H9 (cell line): ENCODE measurements at regions not wholly inside any gene's neighbourhood (a gene's known extent, or its start where the extent isn't known, plus 50 kb on each side); places are given as distances from the start of the nearest gene placed in this dataset.

Experiments used
- DNase-seq: peaks from one replicate; pipeline ENCODE4 v3.0.0-alpha.2; 2017
- H2AFZ ChIP-seq: one replicate; pipeline ENCODE4 v1.6.1; 2013; ENCODE audit warnings: mild to moderate bottlenecking, low read length, control low read depth, moderate library complexity
- H2AK5ac ChIP-seq: 2 replicates; pipeline ENCODE4 v1.6.1; 2013; ENCODE audit warnings: low read length, control low read depth, mixed read lengths; ENCODE audit not compliant: insufficient read length
- H2BK120ac ChIP-seq: one replicate; pipeline ENCODE4 v1.6.1; 2013; ENCODE audit warnings: low read depth, mild to moderate bottlenecking, low read length, control low read depth, inconsistent platforms; ENCODE audit not compliant: poor library complexity, severe bottlenecking
- H2BK12ac ChIP-seq: 2 replicates; pipeline ENCODE4 v1.6.1; 2013; ENCODE audit warnings: low read length, control low read depth, mixed read lengths, low read depth; ENCODE audit not compliant: insufficient read length
- H2BK15ac ChIP-seq: 2 replicates; pipeline ENCODE4 v1.6.1; 2013; ENCODE audit warnings: low read depth, low read length, control low read depth
- H2BK20ac ChIP-seq: one replicate; pipeline ENCODE4 v1.6.1; 2013; ENCODE audit warnings: low read depth, mild to moderate bottlenecking, low read length, control low read depth, inconsistent platforms; ENCODE audit not compliant: poor library complexity, severe bottlenecking
- H2BK5ac ChIP-seq: 2 replicates; pipeline ENCODE4 v1.6.1; 2013; ENCODE audit warnings: low read length, control low read depth, mixed read lengths; ENCODE audit not compliant: insufficient read length
- H3K14ac ChIP-seq: 2 replicates; pipeline ENCODE4 v1.6.1; 2013; ENCODE audit warnings: low read length, control low read depth; ENCODE audit not compliant: insufficient read depth
- H3K18ac ChIP-seq: 2 replicates; pipeline ENCODE4 v1.6.1; 2013; ENCODE audit warnings: low read depth, mild to moderate bottlenecking, mixed read lengths, low read length, control low read depth; ENCODE audit not compliant: insufficient read length
- H3K23ac ChIP-seq: 2 replicates; pipeline ENCODE4 v1.6.1; 2013; ENCODE audit warnings: low read length, control low read depth, mixed read lengths, low read depth; ENCODE audit not compliant: insufficient read length
- H3K23me2 ChIP-seq: 2 replicates; pipeline ENCODE4 v1.6.1; 2013; ENCODE audit warnings: low read depth, mild to moderate bottlenecking, mixed read lengths, low read length, control low read depth; ENCODE audit not compliant: insufficient read length, poor library complexity, severe bottlenecking
- H3K27ac ChIP-seq: 2 replicates; pipeline ENCODE4 v1.5.1; 2013; ENCODE audit warnings: low read length, control low read depth, mixed read lengths, low read depth; ENCODE audit not compliant: insufficient read length
- H3K27me3 ChIP-seq: 2 replicates; pipeline ENCODE4 v1.6.1; 2013; ENCODE audit warnings: low read length, control low read depth, inconsistent platforms; ENCODE audit not compliant: insufficient read depth
- H3K4ac ChIP-seq: 2 replicates; pipeline ENCODE4 v1.6.1; 2013; ENCODE audit warnings: low read depth, mild to moderate bottlenecking, control low read depth, inconsistent platforms, low read length, moderate library complexity
- H3K4me1 ChIP-seq: 2 replicates; pipeline ENCODE4 v1.6.1; 2013; ENCODE audit warnings: low read length, control low read depth, inconsistent platforms; ENCODE audit not compliant: insufficient read depth
- H3K4me2 ChIP-seq: 2 replicates; pipeline ENCODE4 v1.6.1; 2013; ENCODE audit warnings: low read length, control low read depth, mixed read lengths; ENCODE audit not compliant: insufficient read length, insufficient read depth
- H3K56ac ChIP-seq: 2 replicates; pipeline ENCODE4 v1.6.1; 2013; ENCODE audit warnings: low read depth, mild to moderate bottlenecking, mixed read lengths, low read length, control low read depth; ENCODE audit not compliant: insufficient read length
- H3K79me1 ChIP-seq: 2 replicates; pipeline ENCODE4 v1.6.1; 2013; ENCODE audit warnings: low read depth, mild to moderate bottlenecking, moderate library complexity, low read length, control low read depth, inconsistent platforms; ENCODE audit not compliant: insufficient read depth, poor library complexity, severe bottlenecking
- H3K79me2 ChIP-seq: 2 replicates; pipeline ENCODE4 v1.6.1; 2013; ENCODE audit warnings: low read length, control low read depth, inconsistent platforms; ENCODE audit not compliant: insufficient read depth
- H3K9ac ChIP-seq: 2 replicates; pipeline ENCODE4 v1.6.1; 2013; ENCODE audit warnings: low read length, control low read depth, mixed read lengths; ENCODE audit not compliant: insufficient read length; ENCODE audit errors: extremely low read depth
- H3K9me3 ChIP-seq: one replicate; pipeline ENCODE4 v1.6.1; 2013; ENCODE audit warnings: low read depth, low read length, inconsistent platforms; ENCODE audit not compliant: control insufficient read depth
- H3T11ph ChIP-seq: one replicate; pipeline ENCODE4 v1.6.1; 2013; ENCODE audit warnings: mild to moderate bottlenecking, low read length, control low read depth, inconsistent platforms
- H4K20me1 ChIP-seq: one replicate; pipeline ENCODE4 v1.6.1; 2013; ENCODE audit not compliant: control insufficient read depth, insufficient read length, insufficient read depth
- H4K5ac ChIP-seq: 2 replicates; pipeline ENCODE4 v1.6.1; 2013; ENCODE audit warnings: low read depth, mild to moderate bottlenecking, mixed read lengths, low read length, control low read depth; ENCODE audit not compliant: insufficient read length
- H4K8ac ChIP-seq: replicated peaks from 2 replicates; pipeline ENCODE4 v1.6.1; 2013; ENCODE audit warnings: low read length, control low read depth, mixed read lengths, low read depth; ENCODE audit not compliant: insufficient read length
- H4K91ac ChIP-seq: 2 replicates; pipeline ENCODE4 v1.6.1; 2013; ENCODE audit warnings: low read depth, mild to moderate bottlenecking, moderate library complexity, mixed read lengths, low read length, control low read depth; ENCODE audit not compliant: insufficient read length
- H3K27ac Mint-ChIP-seq, 3 experiments: 2 replicates in 2 of 3; 3 replicates in 1 of 3; pipeline ENCODE4 v1.8.0; 2020 to 2021; ENCODE audit warnings: mixed read lengths in 3 of 3, mild to moderate bottlenecking in 1 of 3, moderate library complexity in 1 of 3
- H3K27me3 Mint-ChIP-seq: 2 replicates; pipeline ENCODE4 v1.8.0; 2021; ENCODE audit warnings: low read depth, mild to moderate bottlenecking, moderate library complexity, mixed read lengths
- H3K36me3 Mint-ChIP-seq, 3 experiments: 2 replicates in 2 of 3; 3 replicates in 1 of 3; pipeline ENCODE4 v1.8.0; 2020 to 2021; ENCODE audit warnings: low read depth in 3 of 3, mixed read lengths in 3 of 3; ENCODE audit not compliant: insufficient read depth in 1 of 3
- H3K4me1 Mint-ChIP-seq, 2 experiments: 2 replicates each; pipeline ENCODE4 v1.8.0; 2020; ENCODE audit warnings: mixed read lengths in 2 of 2
- H3K4me3 Mint-ChIP-seq, 2 experiments: 2 replicates in 1 of 2; 3 replicates in 1 of 2; pipeline ENCODE4 v1.8.0; 2020 to 2021; ENCODE audit warnings: mild to moderate bottlenecking in 2 of 2, mixed read lengths in 2 of 2, moderate library complexity in 1 of 2
- H3K9me3 Mint-ChIP-seq, 2 experiments: 2 replicates in 1 of 2; 3 replicates in 1 of 2; pipeline ENCODE4 v1.8.0; 2020; ENCODE audit warnings: mild to moderate bottlenecking in 2 of 2, mixed read lengths in 2 of 2, moderate library complexity in 1 of 2
- TF ChIP-seq, protein P1 (sequence below): fragments of 200-600 bp; sonication (generic); conservative IDR thresholded peaks from 3 replicates; pipeline ENCODE4 v1.8.0; 2021; ENCODE audit warnings: antibody characterized with exemption, mild to moderate bottlenecking

DNA sequence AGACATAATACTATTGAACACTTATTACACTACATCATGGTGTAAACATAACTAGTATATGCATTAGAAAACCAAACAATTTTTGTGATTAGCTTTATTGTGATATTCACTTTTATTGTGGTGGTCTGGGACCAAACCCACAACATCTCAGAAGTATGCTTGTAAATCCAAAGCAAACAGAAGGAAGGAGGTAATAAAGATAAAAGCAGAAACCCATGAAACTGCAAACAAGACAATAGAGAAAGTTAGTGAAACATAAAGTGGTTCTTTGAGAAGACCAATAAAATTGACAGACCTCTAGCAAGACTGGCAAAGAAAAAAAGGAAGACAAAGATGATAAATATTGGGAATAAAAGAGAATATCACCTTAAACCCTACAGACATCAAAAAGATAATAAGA, 268.3 kb downstream of the RPAP3 start:
- Histone ChIP-seq H3K27me3 (no peaks in the 10 kb centered on the region), H3K23me2 (no peaks in the 10 kb centered on the region), H3K18ac (no peak overlapping the region), H3K79me2 (no peaks in the 10 kb centered on the region), H2BK15ac (no peak overlapping the region), H3T11ph (no peak overlapping the region), H4K8ac (no peak overlapping the region), H3K4me1 (no peaks in the 10 kb centered on the region), H3K4ac (no peak overlapping the region), H3K79me1 (no peaks in the 10 kb centered on the region), H2AFZ (no peak overlapping the region), H3K14ac (no peak overlapping the region), H3K4me2 (no peak overlapping the region), H4K5ac (no peak overlapping the region), H3K56ac (no peak overlapping the region), H4K91ac (no peak overlapping the region), H3K9me3 (no peaks in the 10 kb centered on the region), H2AK5ac (no peak overlapping the region), H2BK120ac (no peak overlapping the region), H2BK12ac (no peak overlapping the region), H4K20me1 (no peaks in the 10 kb centered on the region), H3K23ac (no peak overlapping the region), H3K9ac (no peak overlapping the region), H2BK5ac (no peak overlapping the region), H2BK20ac (no peak overlapping the region), H3K27ac (no peak overlapping the region)
- no peak overlapping the region for H3K27ac Mint-ChIP-seq
- H3K27me3 Mint-ChIP-seq = peaks cover under 1% of the 10 kb centered on the region; the same call in 1 of the 2 replicates
- TF ChIP-seq, protein P1, sequence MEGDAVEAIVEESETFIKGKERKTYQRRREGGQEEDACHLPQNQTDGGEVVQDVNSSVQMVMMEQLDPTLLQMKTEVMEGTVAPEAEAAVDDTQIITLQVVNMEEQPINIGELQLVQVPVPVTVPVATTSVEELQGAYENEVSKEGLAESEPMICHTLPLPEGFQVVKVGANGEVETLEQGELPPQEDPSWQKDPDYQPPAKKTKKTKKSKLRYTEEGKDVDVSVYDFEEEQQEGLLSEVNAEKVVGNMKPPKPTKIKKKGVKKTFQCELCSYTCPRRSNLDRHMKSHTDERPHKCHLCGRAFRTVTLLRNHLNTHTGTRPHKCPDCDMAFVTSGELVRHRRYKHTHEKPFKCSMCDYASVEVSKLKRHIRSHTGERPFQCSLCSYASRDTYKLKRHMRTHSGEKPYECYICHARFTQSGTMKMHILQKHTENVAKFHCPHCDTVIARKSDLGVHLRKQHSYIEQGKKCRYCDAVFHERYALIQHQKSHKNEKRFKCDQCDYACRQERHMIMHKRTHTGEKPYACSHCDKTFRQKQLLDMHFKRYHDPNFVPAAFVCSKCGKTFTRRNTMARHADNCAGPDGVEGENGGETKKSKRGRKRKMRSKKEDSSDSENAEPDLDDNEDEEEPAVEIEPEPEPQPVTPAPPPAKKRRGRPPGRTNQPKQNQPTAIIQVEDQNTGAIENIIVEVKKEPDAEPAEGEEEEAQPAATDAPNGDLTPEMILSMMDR = no peak
- H3K4me1 Mint-ChIP-seq = no peaks in the 10 kb centered on the region
- no peak for DNase-seq
- H3K4me3 Mint-ChIP-seq = no peak overlapping the region
- peaks cover 0 to 11% (median 2%) of the 10 kb centered on the region in 3 experiments; a peak in 5 of 7 replicates for H3K36me3 Mint-ChIP-seq
- peaks cover 43 to 63% of the 10 kb centered on the region in 2 experiments for H3K9me3 Mint-ChIP-seq
